CD4-positive, alpha-beta T cell treated with Interferon gamma for 1 hour (primary cell): ENCODE measurements at regions not wholly inside any gene's neighbourhood (a gene's known extent, or its start where the extent isn't known, plus 50 kb on each side); places are given as distances from the start of the nearest gene placed in this dataset.

Experiments used
- DNase-seq: peaks from one replicate; pipeline ENCODE4 v3.0.0-alpha.2; 2020

- no peak for DNase-seq
Observed at GRCh38 chr2:6213056-6213780, 521.0 kb downstream of the SOX11 start.

GRCh38 chr2:6214471-6214870, 522.3 kb downstream of the SOX11 start:
- no peak for DNase-seq

GRCh38 chr2:6215053-6215452, 522.9 kb downstream of the SOX11 start:
- no peak for DNase-seq

- no peak for DNase-seq
Observed at GRCh38 chr2:6216234-6216633, 524.0 kb downstream of the SOX11 start.

- no peak for DNase-seq
Observed at GRCh38 chr2:6218926-6219325, 526.7 kb downstream of the SOX11 start.

GRCh38 chr2:6219906-6220305, 527.7 kb downstream of the SOX11 start:
- DNase-seq: no peak

GRCh38 chr2:6222296-6222695, 530.1 kb downstream of the SOX11 start:
- no peak for DNase-seq

GRCh38 chr2:6224267-6224666, 532.1 kb downstream of the SOX11 start:
- peak; percentile 15 for DNase-seq

- no peak for DNase-seq
Observed at GRCh38 chr2:6228251-6228650, 536.1 kb downstream of the SOX11 start.

- DNase-seq: no peak
Observed at GRCh38 chr2:6231166-6231565, 539.0 kb downstream of the SOX11 start.

- no peak for DNase-seq
Observed at GRCh38 chr2:6233993-6234392, 541.8 kb downstream of the SOX11 start.

GRCh38 chr2:6234702-6235101, 542.5 kb downstream of the SOX11 start:
- no peak for DNase-seq

GRCh38 chr2:6236317-6236716, 544.1 kb downstream of the SOX11 start:
- no peak for DNase-seq

GRCh38 chr2:6237039-6237660, 545.0 kb downstream of the SOX11 start:
- DNase-seq: no peak

- DNase-seq: no peak
Observed at GRCh38 chr2:6249557-6249956, 557.4 kb downstream of the SOX11 start.

- DNase-seq: no peak
Observed at GRCh38 chr2:6254441-6254840, 562.3 kb downstream of the SOX11 start.

- no peak for DNase-seq
Observed at GRCh38 chr2:6264198-6264597, 572.0 kb downstream of the SOX11 start.

GRCh38 chr2:6281524-6281923, 584.2 kb downstream of the CMPK2 start:
- DNase-seq: no peak

- no peak for DNase-seq
Observed at GRCh38 chr2:6283259-6283658, 582.4 kb downstream of the CMPK2 start.

- no peak for DNase-seq
Observed at GRCh38 chr2:6287406-6287805, 578.3 kb downstream of the CMPK2 start.

- no peak for DNase-seq
Observed at GRCh38 chr2:6288791-6289190, 576.9 kb downstream of the CMPK2 start.

GRCh38 chr2:6290217-6291015, 575.3 kb downstream of the CMPK2 start:
- DNase-seq: no peak

- DNase-seq: no peak
Observed at GRCh38 chr2:6294791-6295190, 570.9 kb downstream of the CMPK2 start.

GRCh38 chr2:6297238-6297637, 568.5 kb downstream of the CMPK2 start:
- no peak for DNase-seq
